ENCODE measurements at regions not wholly inside any gene's neighbourhood (a gene's known extent, or its start where the extent isn't known, plus 50 kb on each side); places are given as distances from the start of the nearest gene placed in this dataset.

- DNase-seq, result no peak
Observed at GRCh38 chr4:112896609-112897190, 152.8 kb upstream of the ANK2 start.

- no peak for DNase-seq
Observed at GRCh38 chr4:112897543-112897942, 151.9 kb upstream of the ANK2 start.

- DNase-seq, result no peak
Observed at GRCh38 chr4:112898357-112899141, 150.9 kb upstream of the ANK2 start.

GRCh38 chr4:112900416-112900815, 149.0 kb upstream of the ANK2 start:
- no peak for DNase-seq

- no peak for DNase-seq
Observed at GRCh38 chr4:112901962-112902411, 147.5 kb upstream of the ANK2 start.

- no peak for DNase-seq
Observed at GRCh38 chr4:112905728-112906127, 143.7 kb upstream of the ANK2 start.

- DNase-seq, result no peak
Observed at GRCh38 chr4:112908511-112908910, 140.9 kb upstream of the ANK2 start.

GRCh38 chr4:112910109-112910736, 139.2 kb upstream of the ANK2 start:
- no peak for DNase-seq

GRCh38 chr4:112916868-112917267, 132.6 kb upstream of the ANK2 start:
- no peak for DNase-seq

GRCh38 chr4:112923516-112923915, 125.9 kb upstream of the ANK2 start:
- no peak for DNase-seq

GRCh38 chr4:112926819-112927218, 122.6 kb upstream of the ANK2 start:
- DNase-seq, result no peak

- no peak for DNase-seq
Observed at GRCh38 chr4:112927544-112927943, 121.9 kb upstream of the ANK2 start.

- no peak for DNase-seq
Observed at GRCh38 chr4:112931001-112931400, 118.5 kb upstream of the ANK2 start.

GRCh38 chr4:112933790-112934189, 115.7 kb upstream of the ANK2 start:
- no peak for DNase-seq

GRCh38 chr4:112938461-112939058, 110.9 kb upstream of the ANK2 start:
- no peak for DNase-seq

GRCh38 chr4:112939901-112940300, 109.6 kb upstream of the ANK2 start:
- peak; percentile 27 for DNase-seq

GRCh38 chr4:112940336-112940735, 109.1 kb upstream of the ANK2 start:
- DNase-seq, result no peak

GRCh38 chr4:112942077-112942476, 107.4 kb upstream of the ANK2 start:
- no peak for DNase-seq

GRCh38 chr4:112942997-112943396, 106.5 kb upstream of the ANK2 start:
- DNase-seq, result no peak

GRCh38 chr4:112944006-112944405, 105.4 kb upstream of the ANK2 start:
- no peak for DNase-seq

- no peak for DNase-seq
Observed at GRCh38 chr4:112946127-112946526, 103.3 kb upstream of the ANK2 start.

GRCh38 chr4:112947616-112948015, 101.8 kb upstream of the ANK2 start:
- DNase-seq, result no peak

- DNase-seq, result no peak
Observed at GRCh38 chr4:112951362-112952312, 97.8 kb upstream of the ANK2 start.
